NT2/D1 (cell line): ENCODE measurements at regions not wholly inside any gene's neighbourhood (a gene's known extent, or its start where the extent isn't known, plus 50 kb on each side); places are given as distances from the start of the nearest gene placed in this dataset.

ENCODE experiments used
- SUZ12 ChIP-seq: IDR thresholded peaks from 2 replicates; pipeline ENCODE4 v1.6.1; 2011; ENCODE audit not compliant: insufficient read length, insufficient read depth; ENCODE audit errors: extremely low read depth
- YY1 ChIP-seq: IDR thresholded peaks from 2 replicates; pipeline ENCODE4 v1.6.1; 2011; ENCODE audit not compliant: insufficient read length, insufficient read depth
- ZNF274 ChIP-seq: IDR thresholded peaks from 2 replicates; pipeline ENCODE4 v1.6.1; 2011; ENCODE audit warnings: mild to moderate bottlenecking, low read depth, low read length

- no peak for TF ChIP-seq YY1
- TF ChIP-seq ZNF274: no peak
- no peak for TF ChIP-seq SUZ12
Measured at GRCh38 chr12:126944684-126945083, 1322.3 kb upstream of the TMEM132C start.
